IPS DF 19.7 (cell line): ENCODE measurements at regions not wholly inside any gene's neighbourhood (a gene's known extent, or its start where the extent isn't known, plus 50 kb on each side); places are given as distances from the start of the nearest gene placed in this dataset.

Experiments used
- DNase-seq: peaks from one replicate; pipeline ENCODE4 v3.0.0-alpha.2; 2013; ENCODE audit warnings: low read depth, low spot score

GRCh38 chr17:69949973-69950695 lies 124.9 kb upstream of the KCNJ16 start:
- DNase-seq: no peak

- DNase-seq: no peak
These were observed 124.2 kb upstream of the KCNJ16 start for GRCh38 chr17:69950701-69951418.

GRCh38 chr17:69954241-69954925 lies 120.6 kb upstream of the KCNJ16 start:
- no peak for DNase-seq

GRCh38 chr17:69958063-69958462 lies 117.0 kb upstream of the KCNJ16 start:
- no peak for DNase-seq

- no peak for DNase-seq
These were observed 115.7 kb upstream of the KCNJ16 start for GRCh38 chr17:69959283-69959682.

GRCh38 chr17:69960755-69961154 lies 114.3 kb upstream of the KCNJ16 start:
- DNase-seq: no peak

GRCh38 chr17:69961501-69962145 lies 113.4 kb upstream of the KCNJ16 start:
- DNase-seq: no peak

GRCh38 chr17:69962436-69962995 lies 112.5 kb upstream of the KCNJ16 start:
- DNase-seq: no peak

GRCh38 chr17:69967910-69968411 lies 107.1 kb upstream of the KCNJ16 start:
- DNase-seq: no peak

GRCh38 chr17:69969897-69970296 lies 105.1 kb upstream of the KCNJ16 start:
- DNase-seq: no peak

- no peak for DNase-seq
These were observed 102.8 kb upstream of the KCNJ16 start for GRCh38 chr17:69972251-69972650.

GRCh38 chr17:69975808-69976207 lies 99.2 kb upstream of the KCNJ16 start:
- no peak for DNase-seq

GRCh38 chr17:69978056-69978646 lies 96.9 kb upstream of the KCNJ16 start:
- DNase-seq: no peak

GRCh38 chr17:69981441-69981840 lies 93.6 kb upstream of the KCNJ16 start:
- DNase-seq: no peak

- DNase-seq: no peak
These were observed 79.5 kb upstream of the KCNJ16 start for GRCh38 chr17:69995476-69995875.

- no peak for DNase-seq
These were observed 77.7 kb upstream of the KCNJ16 start for GRCh38 chr17:69997332-69997731.

- DNase-seq: no peak
These were observed 75.8 kb upstream of the KCNJ16 start for GRCh38 chr17:69999253-69999652.

- no peak for DNase-seq
These were observed 68.9 kb upstream of the KCNJ16 start for GRCh38 chr17:70006159-70006558.

GRCh38 chr17:70011750-70012149 lies 63.3 kb upstream of the KCNJ16 start:
- no peak for DNase-seq

GRCh38 chr17:70013911-70014310 lies 61.1 kb upstream of the KCNJ16 start:
- no peak for DNase-seq

GRCh38 chr17:70017112-70017511 lies 57.9 kb upstream of the KCNJ16 start:
- DNase-seq: no peak
